H9 (cell line): ENCODE measurements at regions not wholly inside any gene's neighbourhood (a gene's known extent, or its start where the extent isn't known, plus 50 kb on each side); places are given as distances from the start of the nearest gene placed in this dataset.

Experiments
- DNase-seq: peaks from one replicate; pipeline ENCODE4 v3.0.0-alpha.2; 2017
- H2AFZ ChIP-seq: one replicate; pipeline ENCODE4 v1.6.1; 2013; ENCODE audit warnings: mild to moderate bottlenecking, low read length, control low read depth, moderate library complexity
- H2AK5ac ChIP-seq: 2 replicates; pipeline ENCODE4 v1.6.1; 2013; ENCODE audit warnings: low read length, control low read depth, mixed read lengths; ENCODE audit not compliant: insufficient read length
- H2BK120ac ChIP-seq: one replicate; pipeline ENCODE4 v1.6.1; 2013; ENCODE audit warnings: low read depth, mild to moderate bottlenecking, low read length, control low read depth, inconsistent platforms; ENCODE audit not compliant: poor library complexity, severe bottlenecking
- H2BK12ac ChIP-seq: 2 replicates; pipeline ENCODE4 v1.6.1; 2013; ENCODE audit warnings: low read length, control low read depth, mixed read lengths, low read depth; ENCODE audit not compliant: insufficient read length
- H2BK15ac ChIP-seq: 2 replicates; pipeline ENCODE4 v1.6.1; 2013; ENCODE audit warnings: low read depth, low read length, control low read depth
- H2BK20ac ChIP-seq: one replicate; pipeline ENCODE4 v1.6.1; 2013; ENCODE audit warnings: low read depth, mild to moderate bottlenecking, low read length, control low read depth, inconsistent platforms; ENCODE audit not compliant: poor library complexity, severe bottlenecking
- H2BK5ac ChIP-seq: 2 replicates; pipeline ENCODE4 v1.6.1; 2013; ENCODE audit warnings: low read length, control low read depth, mixed read lengths; ENCODE audit not compliant: insufficient read length
- H3K14ac ChIP-seq: 2 replicates; pipeline ENCODE4 v1.6.1; 2013; ENCODE audit warnings: low read length, control low read depth; ENCODE audit not compliant: insufficient read depth
- H3K18ac ChIP-seq: 2 replicates; pipeline ENCODE4 v1.6.1; 2013; ENCODE audit warnings: low read depth, mild to moderate bottlenecking, mixed read lengths, low read length, control low read depth; ENCODE audit not compliant: insufficient read length
- H3K23ac ChIP-seq: 2 replicates; pipeline ENCODE4 v1.6.1; 2013; ENCODE audit warnings: low read length, control low read depth, mixed read lengths, low read depth; ENCODE audit not compliant: insufficient read length
- H3K23me2 ChIP-seq: 2 replicates; pipeline ENCODE4 v1.6.1; 2013; ENCODE audit warnings: low read depth, mild to moderate bottlenecking, mixed read lengths, low read length, control low read depth; ENCODE audit not compliant: insufficient read length, poor library complexity, severe bottlenecking
- H3K27ac ChIP-seq: 2 replicates; pipeline ENCODE4 v1.5.1; 2013; ENCODE audit warnings: low read length, control low read depth, mixed read lengths, low read depth; ENCODE audit not compliant: insufficient read length
- H3K27me3 ChIP-seq: 2 replicates; pipeline ENCODE4 v1.6.1; 2013; ENCODE audit warnings: low read length, control low read depth, inconsistent platforms; ENCODE audit not compliant: insufficient read depth
- H3K4ac ChIP-seq: 2 replicates; pipeline ENCODE4 v1.6.1; 2013; ENCODE audit warnings: low read depth, mild to moderate bottlenecking, control low read depth, inconsistent platforms, low read length, moderate library complexity
- H3K4me1 ChIP-seq: 2 replicates; pipeline ENCODE4 v1.6.1; 2013; ENCODE audit warnings: low read length, control low read depth, inconsistent platforms; ENCODE audit not compliant: insufficient read depth
- H3K4me2 ChIP-seq: 2 replicates; pipeline ENCODE4 v1.6.1; 2013; ENCODE audit warnings: low read length, control low read depth, mixed read lengths; ENCODE audit not compliant: insufficient read length, insufficient read depth
- H3K56ac ChIP-seq: 2 replicates; pipeline ENCODE4 v1.6.1; 2013; ENCODE audit warnings: low read depth, mild to moderate bottlenecking, mixed read lengths, low read length, control low read depth; ENCODE audit not compliant: insufficient read length
- H3K79me1 ChIP-seq: 2 replicates; pipeline ENCODE4 v1.6.1; 2013; ENCODE audit warnings: low read depth, mild to moderate bottlenecking, moderate library complexity, low read length, control low read depth, inconsistent platforms; ENCODE audit not compliant: insufficient read depth, poor library complexity, severe bottlenecking
- H3K79me2 ChIP-seq: 2 replicates; pipeline ENCODE4 v1.6.1; 2013; ENCODE audit warnings: low read length, control low read depth, inconsistent platforms; ENCODE audit not compliant: insufficient read depth
- H3K9ac ChIP-seq: 2 replicates; pipeline ENCODE4 v1.6.1; 2013; ENCODE audit warnings: low read length, control low read depth, mixed read lengths; ENCODE audit not compliant: insufficient read length; ENCODE audit errors: extremely low read depth
- H3K9me3 ChIP-seq: one replicate; pipeline ENCODE4 v1.6.1; 2013; ENCODE audit warnings: low read depth, low read length, inconsistent platforms; ENCODE audit not compliant: control insufficient read depth
- H3T11ph ChIP-seq: one replicate; pipeline ENCODE4 v1.6.1; 2013; ENCODE audit warnings: mild to moderate bottlenecking, low read length, control low read depth, inconsistent platforms
- H4K20me1 ChIP-seq: one replicate; pipeline ENCODE4 v1.6.1; 2013; ENCODE audit not compliant: control insufficient read depth, insufficient read length, insufficient read depth
- H4K5ac ChIP-seq: 2 replicates; pipeline ENCODE4 v1.6.1; 2013; ENCODE audit warnings: low read depth, mild to moderate bottlenecking, mixed read lengths, low read length, control low read depth; ENCODE audit not compliant: insufficient read length
- H4K8ac ChIP-seq: replicated peaks from 2 replicates; pipeline ENCODE4 v1.6.1; 2013; ENCODE audit warnings: low read length, control low read depth, mixed read lengths, low read depth; ENCODE audit not compliant: insufficient read length
- H4K91ac ChIP-seq: 2 replicates; pipeline ENCODE4 v1.6.1; 2013; ENCODE audit warnings: low read depth, mild to moderate bottlenecking, moderate library complexity, mixed read lengths, low read length, control low read depth; ENCODE audit not compliant: insufficient read length
- H3K27ac Mint-ChIP-seq, 3 experiments: 2 replicates in 2 of 3; 3 replicates in 1 of 3; pipeline ENCODE4 v1.8.0; 2020 to 2021; ENCODE audit warnings: mixed read lengths in 3 of 3, mild to moderate bottlenecking in 1 of 3, moderate library complexity in 1 of 3
- H3K27me3 Mint-ChIP-seq: 2 replicates; pipeline ENCODE4 v1.8.0; 2021; ENCODE audit warnings: low read depth, mild to moderate bottlenecking, moderate library complexity, mixed read lengths
- H3K36me3 Mint-ChIP-seq, 3 experiments: 2 replicates in 2 of 3; 3 replicates in 1 of 3; pipeline ENCODE4 v1.8.0; 2020 to 2021; ENCODE audit warnings: low read depth in 3 of 3, mixed read lengths in 3 of 3; ENCODE audit not compliant: insufficient read depth in 1 of 3
- H3K4me1 Mint-ChIP-seq, 2 experiments: 2 replicates each; pipeline ENCODE4 v1.8.0; 2020; ENCODE audit warnings: mixed read lengths in 2 of 2
- H3K4me3 Mint-ChIP-seq, 2 experiments: 2 replicates in 1 of 2; 3 replicates in 1 of 2; pipeline ENCODE4 v1.8.0; 2020 to 2021; ENCODE audit warnings: mild to moderate bottlenecking in 2 of 2, mixed read lengths in 2 of 2, moderate library complexity in 1 of 2
- H3K9me3 Mint-ChIP-seq, 2 experiments: 2 replicates in 1 of 2; 3 replicates in 1 of 2; pipeline ENCODE4 v1.8.0; 2020; ENCODE audit warnings: mild to moderate bottlenecking in 2 of 2, mixed read lengths in 2 of 2, moderate library complexity in 1 of 2
- WGBS: extraction: QIAGEN DNeasy Blood & Tissue Kit; methylation state at CpG from one replicate; pipeline ENCODE4 v1.1.7; 2013; ENCODE audit warnings: missing lambda C conversion rate, low lambda C conversion rate, mixed read lengths; ENCODE audit not compliant: insufficient read length; ENCODE audit errors: extremely low coverage; 5-methylcytosine and 5-hydroxymethylcytosine counted together
- TF ChIP-seq, protein P1 (sequence below): fragments of 200-600 bp; sonication (generic); conservative IDR thresholded peaks from 3 replicates; pipeline ENCODE4 v1.8.0; 2021; ENCODE audit warnings: antibody characterized with exemption, mild to moderate bottlenecking

DNA sequence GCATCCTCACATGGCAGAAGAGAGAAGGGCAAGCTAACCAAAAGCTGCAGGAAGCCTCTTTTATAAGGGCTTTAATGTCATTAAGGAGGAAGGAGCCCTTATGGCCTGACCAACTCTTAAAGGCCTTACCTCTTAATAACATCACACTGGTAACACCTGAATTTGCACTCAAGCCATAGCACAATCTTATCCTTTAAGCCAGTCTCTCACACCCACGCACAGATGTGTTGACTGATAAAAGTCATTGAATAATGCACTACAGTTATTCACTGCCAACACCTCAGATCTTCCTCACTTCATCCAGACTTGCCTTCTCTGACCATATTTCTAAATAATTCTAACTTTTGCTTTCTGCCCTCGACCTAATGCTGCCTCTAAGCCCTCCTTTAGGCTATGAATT is 516.8 kb downstream of the ADCYAP1 start:
- no peak overlapping the region for H2AFZ ChIP-seq
- H3K4ac ChIP-seq, result no peak overlapping the region
- no peak overlapping the region for H4K8ac ChIP-seq
- no peak overlapping the region for H2AK5ac ChIP-seq
- WGBS, result no CpG with 5 or more reads among the region's 2 CpGs
- H3K56ac ChIP-seq, result no peak overlapping the region
- no peaks in the 10 kb centered on the region for H3K27me3 ChIP-seq
- H3K4me3 Mint-ChIP-seq, result no peak overlapping the region
- no peaks in the 10 kb centered on the region for H3K4me1 Mint-ChIP-seq
- H3K36me3 Mint-ChIP-seq, result no peaks in the 10 kb centered on the region
- H3K14ac ChIP-seq, result no peak overlapping the region
- H3K4me1 ChIP-seq, result no peaks in the 10 kb centered on the region
- H3K9ac ChIP-seq, result no peak overlapping the region
- DNase-seq, result no peak
- H3K4me2 ChIP-seq, result no peak overlapping the region
- H4K20me1 ChIP-seq, result no peaks in the 10 kb centered on the region
- no peak overlapping the region for H2BK5ac ChIP-seq
- H3K18ac ChIP-seq, result no peak overlapping the region
- no peaks in the 10 kb centered on the region for H3K9me3 ChIP-seq
- H2BK15ac ChIP-seq, result no peak overlapping the region
- H3K79me1 ChIP-seq, result no peaks in the 10 kb centered on the region
- no peaks in the 10 kb centered on the region for H3K23me2 ChIP-seq
- H4K91ac ChIP-seq, result no peak overlapping the region
- H3K23ac ChIP-seq, result no peak overlapping the region
- peaks cover 3% of the 10 kb centered on the region; the same call in 1 of the 2 replicates for H3K27me3 Mint-ChIP-seq
- H2BK120ac ChIP-seq, result no peak overlapping the region
- H3K9me3 Mint-ChIP-seq, result no peaks in the 10 kb centered on the region
- no peak overlapping the region for H2BK12ac ChIP-seq
- H3T11ph ChIP-seq, result no peak overlapping the region
- no peak overlapping the region for H2BK20ac ChIP-seq
- H3K27ac Mint-ChIP-seq, result no peak overlapping the region
- no peaks in the 10 kb centered on the region for H3K79me2 ChIP-seq
- TF ChIP-seq, protein P1, sequence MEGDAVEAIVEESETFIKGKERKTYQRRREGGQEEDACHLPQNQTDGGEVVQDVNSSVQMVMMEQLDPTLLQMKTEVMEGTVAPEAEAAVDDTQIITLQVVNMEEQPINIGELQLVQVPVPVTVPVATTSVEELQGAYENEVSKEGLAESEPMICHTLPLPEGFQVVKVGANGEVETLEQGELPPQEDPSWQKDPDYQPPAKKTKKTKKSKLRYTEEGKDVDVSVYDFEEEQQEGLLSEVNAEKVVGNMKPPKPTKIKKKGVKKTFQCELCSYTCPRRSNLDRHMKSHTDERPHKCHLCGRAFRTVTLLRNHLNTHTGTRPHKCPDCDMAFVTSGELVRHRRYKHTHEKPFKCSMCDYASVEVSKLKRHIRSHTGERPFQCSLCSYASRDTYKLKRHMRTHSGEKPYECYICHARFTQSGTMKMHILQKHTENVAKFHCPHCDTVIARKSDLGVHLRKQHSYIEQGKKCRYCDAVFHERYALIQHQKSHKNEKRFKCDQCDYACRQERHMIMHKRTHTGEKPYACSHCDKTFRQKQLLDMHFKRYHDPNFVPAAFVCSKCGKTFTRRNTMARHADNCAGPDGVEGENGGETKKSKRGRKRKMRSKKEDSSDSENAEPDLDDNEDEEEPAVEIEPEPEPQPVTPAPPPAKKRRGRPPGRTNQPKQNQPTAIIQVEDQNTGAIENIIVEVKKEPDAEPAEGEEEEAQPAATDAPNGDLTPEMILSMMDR, result no peak
- no peak overlapping the region for H4K5ac ChIP-seq
- H3K27ac ChIP-seq, result no peak overlapping the region
